ENCODE measurements at regions not wholly inside any gene's neighbourhood (a gene's known extent, or its start where the extent isn't known, plus 50 kb on each side); places are given as distances from the start of the nearest gene placed in this dataset.
A peak's percentile ranks its signal among the peaks of the same experiment; 100 is the strongest.

- no peak overlapping the region for H3K9ac ChIP-seq
- H3K4me2 ChIP-seq, result 0 out of 2 replicates have a peak overlapping the region, but pooled peaks have one; percentile 28
- no peak for TF ChIP-seq Cebpa-rat (IDR thresholded peaks at IDR 0.05)
- no peaks in the 10 kb centered on the region for H3K27me3 ChIP-seq
- H3K4me3 ChIP-seq, result no peak overlapping the region
- peaks cover 26% of the 10 kb centered on the region for H3K4me1 ChIP-seq
- H3K27ac ChIP-seq, result no peak overlapping the region
- H3K9me3 ChIP-seq, result no peaks in the 10 kb centered on the region
- no peaks in the 10 kb centered on the region for H3K36me3 ChIP-seq
- H4K20me1 ChIP-seq, result no peaks in the 10 kb centered on the region
Observed at GRCh38 chr1:42008264-42008663, 89.5 kb upstream of the HIVEP3 start.

DNA sequence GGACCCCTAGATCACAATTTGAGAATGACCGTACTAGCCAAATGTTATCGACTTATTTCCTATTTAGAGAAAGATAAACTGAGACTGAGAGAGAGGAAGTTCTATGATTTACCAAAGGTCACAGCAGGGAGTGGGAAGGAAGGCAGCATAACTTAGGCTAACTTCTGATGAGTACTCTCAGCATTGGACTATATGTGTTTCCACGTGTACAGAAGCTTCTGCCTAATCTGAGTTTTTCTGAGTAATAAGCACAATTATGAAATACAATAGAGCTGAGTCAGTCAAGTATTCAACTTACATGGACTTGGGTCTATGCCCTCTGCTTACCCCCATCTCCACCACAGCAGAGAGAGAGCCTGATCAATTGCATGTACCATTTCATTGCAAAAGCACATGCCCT is 88.1 kb upstream of the HIVEP3 start:
- Histone ChIP-seq H3K27ac (no peak overlapping the region), H3K4me3 (no peak overlapping the region), H3K27me3 (no peaks in the 10 kb centered on the region), H4K20me1 (no peaks in the 10 kb centered on the region), H3K9ac (no peak overlapping the region), H3K4me1 (peaks cover 21% of the 10 kb centered on the region), H3K4me2 (no peak overlapping the region), H3K9me3 (no peaks in the 10 kb centered on the region), H3K36me3 (no peaks in the 10 kb centered on the region)
- no peak for TF ChIP-seq Cebpa-rat (IDR thresholded peaks at IDR 0.05)

GRCh38 chr1:42006093-42006492 is 87.4 kb upstream of the HIVEP3 start:
- Histone ChIP-seq H3K4me1 (peaks cover 21% of the 10 kb centered on the region), H3K9me3 (no peaks in the 10 kb centered on the region), H3K4me3 (no peak overlapping the region), H3K27me3 (no peaks in the 10 kb centered on the region), H3K36me3 (no peaks in the 10 kb centered on the region), H4K20me1 (no peaks in the 10 kb centered on the region), H3K27ac (no peak overlapping the region), H3K9ac (no peak overlapping the region), H3K4me2 (no peak overlapping the region)
- TF ChIP-seq Cebpa-rat (IDR thresholded peaks at IDR 0.05), result no peak

DNA sequence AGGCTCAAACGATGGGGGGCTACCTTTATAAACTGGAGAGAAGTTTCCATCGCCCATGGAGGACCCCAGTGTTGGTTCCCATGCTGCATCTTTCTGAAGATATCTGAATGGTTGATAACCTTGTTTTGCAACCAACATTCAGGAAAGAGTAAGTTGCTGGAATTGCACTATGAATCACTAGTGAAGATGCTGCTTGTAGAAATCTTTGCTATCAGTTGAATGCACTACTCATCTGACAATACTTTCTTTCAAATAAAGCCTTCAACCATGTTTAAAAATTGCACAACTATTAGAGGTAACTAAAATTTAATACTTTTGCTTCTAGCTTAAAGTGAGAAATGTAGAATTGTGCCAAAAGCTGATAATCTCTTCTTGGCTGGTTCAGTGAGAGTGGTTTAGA is 86.8 kb upstream of the HIVEP3 start:
- Histone ChIP-seq H3K4me1 (peaks cover 21% of the 10 kb centered on the region), H3K9ac (no peak overlapping the region), H4K20me1 (no peaks in the 10 kb centered on the region), H3K27ac (no peak overlapping the region), H3K36me3 (no peaks in the 10 kb centered on the region), H3K4me3 (no peak overlapping the region), H3K4me2 (no peak overlapping the region), H3K9me3 (no peaks in the 10 kb centered on the region), H3K27me3 (no peaks in the 10 kb centered on the region)
- TF ChIP-seq Cebpa-rat (IDR thresholded peaks at IDR 0.05), result no peak

DNA sequence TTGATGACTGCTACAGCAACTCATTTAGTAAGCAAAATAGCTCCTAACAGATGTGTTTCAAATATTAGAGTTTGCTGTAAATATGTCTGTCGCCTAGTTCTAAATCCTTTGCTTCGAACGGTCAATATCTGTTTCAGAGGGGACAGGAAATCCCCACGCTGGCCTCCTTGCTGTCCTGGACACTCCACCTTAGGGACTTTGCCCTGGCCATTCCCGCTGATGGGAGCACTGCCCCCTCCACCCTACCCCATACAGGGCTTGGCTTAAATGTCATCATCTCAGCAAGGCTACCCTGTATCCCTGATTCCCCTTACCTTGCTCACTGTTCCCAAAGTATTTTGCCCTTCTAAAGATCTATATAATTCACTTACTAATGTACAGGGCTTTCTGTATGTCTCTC is 86.1 kb upstream of the HIVEP3 start:
- no peak for TF ChIP-seq Cebpa-rat (IDR thresholded peaks at IDR 0.05)
- H3K27me3 ChIP-seq, result no peaks in the 10 kb centered on the region
- H3K4me3 ChIP-seq, result no peak overlapping the region
- no peak overlapping the region for H3K4me2 ChIP-seq
- H3K36me3 ChIP-seq, result no peaks in the 10 kb centered on the region
- no peaks in the 10 kb centered on the region for H3K9me3 ChIP-seq
- peaks cover 16% of the 10 kb centered on the region for H3K4me1 ChIP-seq
- no peak overlapping the region for H3K27ac ChIP-seq
- H4K20me1 ChIP-seq, result no peaks in the 10 kb centered on the region
- H3K9ac ChIP-seq, result no peak overlapping the region

DNA sequence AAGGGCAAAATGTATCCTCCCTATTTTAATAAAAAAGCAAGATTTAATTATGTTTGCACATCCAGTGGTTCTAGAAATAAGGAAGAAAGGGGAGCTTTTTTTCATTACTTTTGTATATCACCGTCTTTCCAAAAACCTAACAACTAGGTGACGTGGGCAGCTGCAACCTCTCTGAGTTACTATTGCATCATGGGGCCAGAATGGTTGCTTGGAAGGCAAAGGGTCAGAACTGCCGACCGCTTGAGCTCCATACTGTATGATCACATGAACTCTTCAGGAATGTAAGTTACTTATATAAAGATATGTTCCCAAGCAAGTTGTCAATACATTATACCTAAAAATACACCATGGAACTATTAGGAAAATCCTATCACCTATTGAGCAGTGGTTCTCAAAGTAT is 85.6 kb upstream of the HIVEP3 start:
- H3K9me3 ChIP-seq, result no peaks in the 10 kb centered on the region
- H3K9ac ChIP-seq, result no peak overlapping the region
- peaks cover 11% of the 10 kb centered on the region for H3K4me1 ChIP-seq
- no peak overlapping the region for H3K4me2 ChIP-seq
- H3K36me3 ChIP-seq, result no peaks in the 10 kb centered on the region
- H4K20me1 ChIP-seq, result no peaks in the 10 kb centered on the region
- H3K4me3 ChIP-seq, result no peak overlapping the region
- H3K27me3 ChIP-seq, result no peaks in the 10 kb centered on the region
- TF ChIP-seq Cebpa-rat (IDR thresholded peaks at IDR 0.05), result no peak
- H3K27ac ChIP-seq, result no peak overlapping the region

GRCh38 chr1:42003433-42003832 is 84.7 kb upstream of the HIVEP3 start:
- Histone ChIP-seq H3K27ac (no peak overlapping the region), H3K4me1 (peaks cover 2% of the 10 kb centered on the region), H3K4me2 (no peak overlapping the region), H3K9me3 (no peaks in the 10 kb centered on the region), H3K36me3 (no peaks in the 10 kb centered on the region), H3K4me3 (no peak overlapping the region), H3K9ac (no peak overlapping the region), H3K27me3 (no peaks in the 10 kb centered on the region), H4K20me1 (no peaks in the 10 kb centered on the region)
- TF ChIP-seq Cebpa-rat (IDR thresholded peaks at IDR 0.05), result no peak

DNA sequence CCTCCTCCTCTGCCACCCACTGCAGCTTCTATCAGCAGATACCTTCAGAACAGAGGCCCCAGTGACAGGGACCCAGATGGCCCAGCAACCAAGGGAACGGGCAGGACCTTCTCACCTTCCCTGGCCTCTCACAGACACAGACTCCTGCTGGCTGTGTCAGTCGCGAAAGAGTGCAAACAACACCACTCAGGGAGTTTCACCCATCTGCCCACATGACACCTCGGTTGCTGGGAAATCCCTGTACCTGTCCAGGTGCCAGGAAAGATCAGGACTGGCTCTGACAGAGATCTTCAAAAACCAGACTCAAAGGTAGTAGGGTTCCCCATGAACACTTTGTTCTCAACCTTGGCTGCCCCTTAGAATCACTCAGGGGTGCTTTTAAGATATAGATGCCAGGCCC is 83.5 kb upstream of the HIVEP3 start:
- no peak for TF ChIP-seq Cebpa-rat (IDR thresholded peaks at IDR 0.05)
- H3K27ac ChIP-seq, result no peak overlapping the region
- no peak overlapping the region for H3K4me2 ChIP-seq
- no peaks in the 10 kb centered on the region for H3K9me3 ChIP-seq
- no peaks in the 10 kb centered on the region for H3K4me1 ChIP-seq
- H3K9ac ChIP-seq, result no peak overlapping the region
- no peaks in the 10 kb centered on the region for H3K36me3 ChIP-seq
- H3K4me3 ChIP-seq, result no peak overlapping the region
- H4K20me1 ChIP-seq, result no peaks in the 10 kb centered on the region
- H3K27me3 ChIP-seq, result no peaks in the 10 kb centered on the region

GRCh38 chr1:42000766-42001165 is 82.0 kb upstream of the HIVEP3 start:
- H3K4me3 ChIP-seq, result no peak overlapping the region
- H3K27ac ChIP-seq, result no peak overlapping the region
- no peak for TF ChIP-seq Cebpa-rat (IDR thresholded peaks at IDR 0.05)
- H3K9me3 ChIP-seq, result no peaks in the 10 kb centered on the region
- H3K27me3 ChIP-seq, result no peaks in the 10 kb centered on the region
- no peak overlapping the region for H3K9ac ChIP-seq
- H4K20me1 ChIP-seq, result no peaks in the 10 kb centered on the region
- no peaks in the 10 kb centered on the region for H3K36me3 ChIP-seq
- H3K4me1 ChIP-seq, result no peaks in the 10 kb centered on the region
- no peak overlapping the region for H3K4me2 ChIP-seq

DNA sequence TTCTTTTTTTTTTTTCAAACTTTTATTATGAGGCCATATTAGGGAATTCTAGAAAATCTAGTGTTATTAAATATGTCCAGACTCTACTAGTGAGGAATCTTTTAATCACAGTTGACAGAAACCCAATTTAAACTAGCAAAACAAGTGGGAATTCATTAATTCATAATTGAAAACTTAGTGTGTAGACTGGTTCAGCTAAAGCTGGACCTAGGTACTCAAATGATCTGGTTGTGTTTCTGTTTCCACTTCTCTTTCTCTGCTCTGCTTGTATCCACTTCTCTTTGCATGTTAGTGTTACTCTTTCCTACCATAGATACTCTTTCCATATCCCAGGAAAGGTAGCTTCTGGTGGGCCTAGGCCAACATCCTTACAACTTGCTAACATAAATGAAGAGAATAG is 81.2 kb upstream of the HIVEP3 start:
- Histone ChIP-seq H4K20me1 (no peaks in the 10 kb centered on the region), H3K27ac (no peak overlapping the region), H3K27me3 (no peaks in the 10 kb centered on the region), H3K9ac (no peak overlapping the region), H3K36me3 (no peaks in the 10 kb centered on the region), H3K4me1 (no peaks in the 10 kb centered on the region), H3K4me3 (no peak overlapping the region), H3K4me2 (no peak overlapping the region), H3K9me3 (no peaks in the 10 kb centered on the region)
- TF ChIP-seq Cebpa-rat (IDR thresholded peaks at IDR 0.05), result no peak

DNA sequence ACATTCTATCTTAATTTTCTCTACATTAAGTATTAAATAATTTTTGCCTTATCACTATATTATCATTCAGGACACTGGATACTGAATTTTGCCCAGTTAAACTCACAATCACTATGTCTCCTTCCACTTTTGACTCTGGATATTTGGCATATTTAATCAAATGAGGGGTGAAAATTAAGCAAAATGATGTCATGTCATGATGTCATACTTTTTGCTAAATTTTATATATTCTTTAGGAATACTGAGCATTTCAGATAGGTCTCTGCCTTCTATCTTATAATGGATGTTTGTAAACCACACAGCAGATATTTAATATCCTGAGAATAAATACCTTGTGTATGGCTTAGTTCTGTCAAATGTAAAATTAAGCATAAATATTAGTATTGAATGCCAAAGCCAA is 79.5 kb upstream of the HIVEP3 start:
- Histone ChIP-seq H3K4me3 (no peak overlapping the region), H3K27ac (no peak overlapping the region), H3K36me3 (no peaks in the 10 kb centered on the region), H4K20me1 (no peaks in the 10 kb centered on the region), H3K4me1 (no peaks in the 10 kb centered on the region), H3K27me3 (no peaks in the 10 kb centered on the region), H3K4me2 (no peak overlapping the region), H3K9me3 (peaks cover 5% of the 10 kb centered on the region; the same call in 1 of the 2 replicates), H3K9ac (no peak overlapping the region)
- TF ChIP-seq Cebpa-rat (IDR thresholded peaks at IDR 0.05), result no peak

All from BLaER1 (cell line).